Suprapubic skin (tissue), 4 donors: ENCODE measurements at regions not wholly inside any gene's neighbourhood (a gene's known extent, or its start where the extent isn't known, plus 50 kb on each side); places are given as distances from the start of the nearest gene placed in this dataset.

ENCODE experiments used
- DNase-seq, 2 donors: peaks; one replicate each; pipeline ENCODE4 v3.0.0-alpha.2; 2019; ENCODE audit warnings: low spot score in 2 of 2
- H3K27ac ChIP-seq: fragments of 200-600 bp; sonication (generic); one replicate; pipeline ENCODE4 v1.5.1; 2019
- H3K27me3 ChIP-seq: fragments of 200-600 bp; sonication (generic); one replicate; pipeline ENCODE4 v1.5.1; 2019
- H3K36me3 ChIP-seq: fragments of 200-600 bp; sonication (generic); one replicate; pipeline ENCODE4 v1.5.1; 2019
- H3K4me1 ChIP-seq: fragments of 200-600 bp; sonication (generic); one replicate; pipeline ENCODE4 v1.5.1; 2019
- H3K4me3 ChIP-seq: fragments of 200-600 bp; sonication (generic); one replicate; pipeline ENCODE4 v1.5.1; 2019; ENCODE audit warnings: mild to moderate bottlenecking
- H3K9me3 ChIP-seq: fragments of 200-600 bp; sonication (generic); one replicate; pipeline ENCODE4 v1.5.1; 2019
- CTCF ChIP-seq, 2 donors: fragments of 200-600 bp in 1 of 2; fragments of 450-650 bp in 1 of 2; sonication (generic) in 1 of 2; IDR thresholded peaks; one replicate each; pipeline ENCODE4 v1.5.1; 2016 to 2019; ENCODE audit warnings: antibody characterized with exemption in 2 of 2, mild to moderate bottlenecking in 1 of 2, moderate library complexity in 1 of 2
- EP300 ChIP-seq: sonication (generic); formaldehyde crosslinking; IDR thresholded peaks from one replicate; pipeline ENCODE4 v1.6.1; 2017; ENCODE audit warnings: antibody characterized with exemption
- POLR2A ChIP-seq, 2 donors: fragments of 450-650 bp; IDR thresholded peaks; one replicate each; pipeline ENCODE4 v1.6.1; 2017; ENCODE audit warnings: antibody characterized with exemption in 2 of 2, mild to moderate bottlenecking in 2 of 2, moderate library complexity in 2 of 2
- POLR2AphosphoS5 ChIP-seq, 3 donors: sonication (generic); formaldehyde crosslinking; IDR thresholded peaks; one replicate each; pipeline ENCODE4 v1.6.1; 2017; ENCODE audit warnings: antibody characterized with exemption in 3 of 3
- WGBS: methylation state at CpG from one replicate; pipeline ENCODE4 v1.1.5; 2018; 5-methylcytosine and 5-hydroxymethylcytosine counted together

GRCh38 chr9:31471010-31471409 is 913.4 kb upstream of the ACO1 start:
- TF ChIP-seq POLR2A (IDR thresholded peaks at IDR 0.05) (no peak), CTCF (IDR thresholded peaks at IDR 0.05) (no peak), EP300 (no peak), POLR2AphosphoS5 (IDR thresholded peaks at IDR 0.05) (no peak)
- WGBS: 83% methylated on average over 7 of the region's 7 CpGs
- DNase-seq: no peak
- H3K9me3 ChIP-seq: peaks cover 4% of the 10 kb centered on the region
- no peak overlapping the region for H3K27ac ChIP-seq
- no peaks in the 10 kb centered on the region for H3K4me1 ChIP-seq
- no peaks in the 10 kb centered on the region for H3K27me3 ChIP-seq
- H3K4me3 ChIP-seq: no peak overlapping the region
- no peaks in the 10 kb centered on the region for H3K36me3 ChIP-seq

GRCh38 chr9:31486630-31487029 is 897.8 kb upstream of the ACO1 start:
- Histone ChIP-seq H3K27ac (no peak overlapping the region), H3K4me3 (no peak overlapping the region), H3K4me1 (no peaks in the 10 kb centered on the region), H3K27me3 (no peaks in the 10 kb centered on the region), H3K36me3 (no peaks in the 10 kb centered on the region), H3K9me3 (no peaks in the 10 kb centered on the region)
- TF ChIP-seq POLR2A (IDR thresholded peaks at IDR 0.05): no peak
- TF ChIP-seq CTCF (IDR thresholded peaks at IDR 0.05): no peak
- no peak for TF ChIP-seq POLR2AphosphoS5 (IDR thresholded peaks at IDR 0.05)
- TF ChIP-seq EP300: no peak
- no peak for DNase-seq

- Histone ChIP-seq H3K36me3 (no peaks in the 10 kb centered on the region), H3K27me3 (no peaks in the 10 kb centered on the region), H3K27ac (no peak overlapping the region), H3K4me1 (no peaks in the 10 kb centered on the region), H3K9me3 (no peaks in the 10 kb centered on the region), H3K4me3 (no peak overlapping the region)
- WGBS: 47% methylated on average over 4 of the region's 4 CpGs
- no peak for DNase-seq
- TF ChIP-seq POLR2A (IDR thresholded peaks at IDR 0.05) (no peak), POLR2AphosphoS5 (IDR thresholded peaks at IDR 0.05) (no peak), EP300 (no peak), CTCF (IDR thresholded peaks at IDR 0.05) (no peak)
These were observed 893.8 kb upstream of the ACO1 start for GRCh38 chr9:31490551-31491106.

GRCh38 chr9:31492229-31492628 is 892.2 kb upstream of the ACO1 start:
- peaks cover 6% of the 10 kb centered on the region for H3K9me3 ChIP-seq
- H3K4me1 ChIP-seq: no peaks in the 10 kb centered on the region
- no peak for DNase-seq
- no peaks in the 10 kb centered on the region for H3K27me3 ChIP-seq
- no peak overlapping the region for H3K4me3 ChIP-seq
- TF ChIP-seq CTCF (IDR thresholded peaks at IDR 0.05) (no peak), POLR2AphosphoS5 (IDR thresholded peaks at IDR 0.05) (no peak), POLR2A (IDR thresholded peaks at IDR 0.05) (no peak), EP300 (no peak)
- H3K27ac ChIP-seq: no peak overlapping the region
- 31% methylated on average over 1 of the region's 1 CpG for WGBS
- no peaks in the 10 kb centered on the region for H3K36me3 ChIP-seq

- peaks cover 6% of the 10 kb centered on the region for H3K9me3 ChIP-seq
- H3K4me3 ChIP-seq: no peak overlapping the region
- no peak for DNase-seq
- no peaks in the 10 kb centered on the region for H3K36me3 ChIP-seq
- no peak for TF ChIP-seq CTCF (IDR thresholded peaks at IDR 0.05)
- no peak for TF ChIP-seq POLR2AphosphoS5 (IDR thresholded peaks at IDR 0.05)
- no peaks in the 10 kb centered on the region for H3K27me3 ChIP-seq
- no peaks in the 10 kb centered on the region for H3K4me1 ChIP-seq
- WGBS: 86% methylated on average over 1 of the region's 1 CpG
- H3K27ac ChIP-seq: no peak overlapping the region
These were observed 884.0 kb upstream of the ACO1 start for GRCh38 chr9:31500422-31500821.
